ENCODE measurements at regions not wholly inside any gene's neighbourhood (a gene's known extent, or its start where the extent isn't known, plus 50 kb on each side); places are given as distances from the start of the nearest gene placed in this dataset.

DNA sequence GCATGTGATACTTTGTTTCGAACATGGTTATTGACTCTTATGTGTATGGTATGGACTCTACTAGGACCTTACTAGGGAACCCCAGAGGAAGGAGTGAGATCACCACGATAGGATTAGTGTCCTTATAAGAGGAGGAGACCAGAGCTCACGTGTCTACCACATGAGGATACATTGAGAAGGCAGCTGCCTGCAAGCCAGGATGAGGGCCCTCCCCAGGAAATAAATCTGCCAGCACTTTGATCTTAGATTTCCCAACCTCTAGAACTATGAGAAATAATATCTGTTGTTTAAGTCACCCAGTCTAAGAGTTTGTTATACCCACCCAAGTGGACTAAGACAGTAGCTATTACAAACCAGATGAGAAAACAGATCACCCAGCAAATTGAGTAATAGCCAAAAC, 559.3 kb upstream of the USP24 start:
- TF ChIP-seq, protein P1, sequence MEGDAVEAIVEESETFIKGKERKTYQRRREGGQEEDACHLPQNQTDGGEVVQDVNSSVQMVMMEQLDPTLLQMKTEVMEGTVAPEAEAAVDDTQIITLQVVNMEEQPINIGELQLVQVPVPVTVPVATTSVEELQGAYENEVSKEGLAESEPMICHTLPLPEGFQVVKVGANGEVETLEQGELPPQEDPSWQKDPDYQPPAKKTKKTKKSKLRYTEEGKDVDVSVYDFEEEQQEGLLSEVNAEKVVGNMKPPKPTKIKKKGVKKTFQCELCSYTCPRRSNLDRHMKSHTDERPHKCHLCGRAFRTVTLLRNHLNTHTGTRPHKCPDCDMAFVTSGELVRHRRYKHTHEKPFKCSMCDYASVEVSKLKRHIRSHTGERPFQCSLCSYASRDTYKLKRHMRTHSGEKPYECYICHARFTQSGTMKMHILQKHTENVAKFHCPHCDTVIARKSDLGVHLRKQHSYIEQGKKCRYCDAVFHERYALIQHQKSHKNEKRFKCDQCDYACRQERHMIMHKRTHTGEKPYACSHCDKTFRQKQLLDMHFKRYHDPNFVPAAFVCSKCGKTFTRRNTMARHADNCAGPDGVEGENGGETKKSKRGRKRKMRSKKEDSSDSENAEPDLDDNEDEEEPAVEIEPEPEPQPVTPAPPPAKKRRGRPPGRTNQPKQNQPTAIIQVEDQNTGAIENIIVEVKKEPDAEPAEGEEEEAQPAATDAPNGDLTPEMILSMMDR (conservative IDR thresholded peaks at IDR 0.05): no peak
- no peak for TF ChIP-seq EZH2 (IDR thresholded peaks at IDR 0.05; ENCODE audit: low read depth)
